ENCODE measurements at regions not wholly inside any gene's neighbourhood (a gene's known extent, or its start where the extent isn't known, plus 50 kb on each side); places are given as distances from the start of the nearest gene placed in this dataset.
A peak's percentile ranks its signal among the peaks of the same experiment; 100 is the strongest.

DNA sequence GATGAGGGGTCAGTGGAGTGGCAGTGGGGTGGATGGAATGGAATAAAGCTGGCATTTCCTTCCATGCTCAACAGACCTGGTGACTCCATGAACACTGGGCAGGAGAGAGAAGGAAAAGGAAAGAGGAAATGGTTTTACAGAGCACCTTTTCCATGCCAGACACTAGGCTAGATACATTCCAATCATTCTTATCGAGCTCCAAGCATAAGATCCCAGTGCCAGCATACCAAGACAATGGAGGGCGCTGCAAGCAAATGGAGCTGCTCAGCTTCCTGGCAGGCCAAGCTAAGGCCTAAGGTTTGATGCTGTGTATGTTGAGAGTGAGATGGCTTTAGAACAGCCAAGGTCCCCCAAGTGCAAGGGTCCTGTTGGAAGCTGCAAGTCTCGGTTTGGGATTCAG is 113.2 kb downstream of the HSPH1 start:
- DNase-seq = peak; percentile 26

DNA sequence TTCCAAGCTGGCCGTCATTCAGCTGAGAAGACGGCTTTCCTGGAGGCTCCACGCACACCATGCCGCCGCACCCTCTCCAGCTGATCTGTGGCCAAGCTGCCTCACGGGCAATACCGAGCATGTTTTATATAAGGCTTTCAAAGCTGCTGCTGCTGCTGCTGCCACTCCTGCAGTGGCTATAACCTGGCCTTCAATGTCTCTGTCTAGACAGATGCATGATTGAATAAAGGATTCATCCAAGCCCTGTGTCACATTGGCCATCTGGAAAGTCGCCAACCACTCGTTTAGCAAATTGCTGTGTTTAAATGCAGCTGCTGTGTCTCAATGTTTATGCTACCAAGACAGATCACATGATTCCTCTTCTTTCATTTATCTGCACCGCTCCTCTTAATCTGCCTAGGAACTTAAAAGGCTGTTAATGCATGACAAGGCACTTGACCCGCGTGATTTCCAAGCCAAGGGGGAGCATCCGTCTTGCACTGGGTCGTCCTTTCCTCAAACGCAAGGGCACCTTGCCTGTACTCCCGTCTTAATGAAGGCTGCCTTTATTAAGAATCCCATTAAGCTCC is 114.3 kb downstream of the TEX26 start:
- no peak for DNase-seq

DNA sequence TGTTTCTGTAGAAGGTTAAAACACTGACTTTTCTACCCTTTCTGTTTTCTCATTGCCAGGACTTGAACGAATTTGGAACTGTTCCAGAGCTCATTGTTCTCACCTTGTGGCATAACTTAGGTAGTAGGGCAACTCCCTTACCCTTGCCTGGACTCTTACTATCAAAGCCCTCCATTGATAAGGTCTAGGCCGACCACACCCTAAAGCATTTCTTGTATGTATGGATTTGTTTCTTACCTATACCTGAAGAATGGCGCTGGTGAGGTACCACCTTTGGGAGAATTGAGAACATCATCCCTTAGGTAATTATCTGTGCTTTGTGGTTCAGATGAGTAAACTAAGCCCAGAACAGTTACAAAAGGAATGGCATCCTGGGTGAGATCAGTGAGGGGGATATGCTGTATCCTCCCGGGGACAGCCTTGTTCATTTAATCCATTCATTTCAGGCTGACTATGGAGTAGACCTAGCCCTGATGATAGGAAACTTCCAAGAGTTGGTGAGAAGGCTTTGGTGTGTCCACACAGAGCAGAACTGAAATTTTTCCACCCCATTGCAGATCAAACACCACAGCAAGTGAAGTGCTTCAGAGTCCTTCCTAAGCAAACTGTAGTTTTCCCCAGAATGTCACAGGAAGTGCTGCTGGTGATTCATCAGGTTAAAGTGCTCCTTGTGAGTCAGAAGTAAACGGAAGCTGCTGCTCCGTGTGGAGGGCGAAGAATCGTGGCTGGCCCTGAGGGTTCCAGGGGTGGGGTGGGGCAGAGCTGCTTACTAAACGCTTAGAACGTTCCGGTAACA is 113.0 kb downstream of the TEX26 start:
- DNase-seq = peak; percentile 89

DNA sequence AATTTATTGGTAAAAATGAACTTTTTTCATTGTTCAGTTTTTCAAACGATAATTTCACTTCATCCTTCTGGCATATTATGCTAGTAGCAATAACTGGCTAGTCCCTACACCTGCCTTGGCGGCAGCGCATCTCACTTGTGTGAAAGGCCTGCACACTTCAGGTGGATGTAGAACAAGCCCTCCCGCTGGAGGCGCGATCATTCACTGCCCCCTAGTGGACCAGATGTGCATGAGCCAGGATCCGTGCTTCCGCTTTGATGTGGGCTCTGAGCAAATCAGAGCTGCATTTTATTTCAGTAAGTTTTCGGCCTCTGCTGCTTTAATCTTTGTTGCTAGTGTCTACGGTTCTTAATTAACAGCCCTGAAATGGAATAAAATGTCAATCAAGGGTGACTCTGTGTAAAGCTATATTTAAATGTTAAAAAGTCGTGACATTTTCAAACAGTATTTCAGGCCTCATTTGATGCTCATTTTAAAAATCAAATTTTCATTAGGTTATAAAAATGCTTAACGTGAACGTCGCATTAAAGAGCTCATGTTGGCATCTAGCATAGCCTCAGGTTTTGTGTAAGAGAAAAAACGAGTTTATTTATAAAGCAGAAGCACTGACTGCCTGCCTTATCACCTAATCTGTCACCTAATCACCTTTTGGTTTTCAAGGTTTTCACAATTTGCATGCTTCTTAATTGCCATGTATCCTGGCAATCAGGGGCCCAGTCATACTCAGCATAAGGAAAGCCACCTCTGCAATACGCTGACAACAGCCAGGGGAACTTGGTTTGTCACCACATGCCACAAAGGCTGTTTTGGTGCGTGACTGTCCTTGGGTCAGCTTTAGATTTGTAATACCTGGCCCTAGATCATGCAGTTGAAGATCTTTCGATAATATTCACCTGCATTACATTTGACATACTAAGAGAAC is 112.2 kb downstream of the TEX26 start:
- DNase-seq = peak; percentile 81

DNA sequence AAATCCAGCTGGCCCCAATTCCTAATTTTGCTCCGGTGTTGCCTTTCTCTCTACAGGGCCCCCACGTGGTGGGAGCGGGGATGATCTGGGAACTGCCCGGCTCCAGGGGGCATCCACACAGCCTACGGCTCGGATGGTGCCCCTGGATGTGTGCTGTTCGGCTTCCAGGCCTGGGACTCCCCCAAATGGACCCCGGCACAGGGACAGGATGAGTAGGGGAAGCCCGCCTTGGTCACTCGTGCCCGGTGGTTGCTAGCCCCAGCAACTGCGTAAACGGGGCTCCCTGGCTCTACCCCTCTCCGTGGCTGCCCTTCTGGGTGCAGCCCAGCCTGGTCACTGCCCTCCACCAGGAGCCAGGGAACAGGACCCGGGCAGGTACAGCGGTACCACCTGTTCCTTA is 111.5 kb downstream of the TEX26 start:
- DNase-seq = no peak

DNA sequence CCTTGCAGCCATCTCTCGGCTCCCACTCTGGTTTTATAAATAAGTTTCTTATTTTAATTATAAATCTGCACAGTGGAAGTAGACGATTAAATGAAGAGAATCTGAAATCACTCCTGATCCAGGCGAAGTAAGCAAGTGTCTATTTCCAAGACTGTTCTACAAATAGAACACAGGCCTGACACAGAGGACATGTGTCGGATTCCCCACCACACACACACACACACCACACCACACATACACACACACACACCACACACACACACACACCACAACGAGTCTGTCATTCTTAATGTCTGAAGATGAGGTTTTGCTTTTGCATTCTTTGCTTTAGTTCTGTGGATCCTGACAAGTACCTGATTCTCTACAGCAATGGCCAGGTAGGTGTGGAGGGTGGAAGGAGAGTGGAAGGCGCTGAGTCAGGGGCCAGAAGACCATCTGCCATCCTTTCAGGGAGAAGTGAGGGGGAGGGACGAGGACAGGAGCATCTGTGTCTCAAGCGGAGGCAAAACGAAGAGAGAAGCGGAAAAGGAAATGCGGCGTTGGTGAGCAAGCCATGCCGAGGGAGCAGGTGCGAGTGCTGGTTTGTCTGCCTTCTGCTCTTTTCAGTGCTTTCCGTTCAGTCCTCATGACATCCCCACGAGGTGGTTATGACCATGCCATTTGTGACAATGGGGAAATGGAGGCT is 110.2 kb downstream of the TEX26 start:
- no peak for DNase-seq

DNA sequence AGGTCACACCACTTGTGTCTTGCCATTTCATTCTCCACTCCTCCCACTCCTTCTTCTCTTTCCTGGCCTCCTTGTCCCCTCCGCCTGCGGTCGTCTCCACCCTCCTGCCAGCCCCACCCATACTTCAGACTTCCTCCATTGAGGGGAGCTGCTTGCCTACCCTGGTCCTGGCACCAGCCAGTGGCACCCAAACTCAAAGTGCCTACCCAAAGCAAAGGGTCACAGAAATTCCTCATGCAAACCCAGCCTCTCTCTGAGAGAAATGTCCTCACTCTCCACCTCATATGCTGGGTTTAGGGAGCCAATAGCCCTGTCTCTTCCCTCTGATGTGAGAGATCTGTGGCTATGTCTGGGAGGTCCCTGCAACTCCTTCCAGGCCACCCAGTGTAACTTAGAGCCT is 109.6 kb downstream of the TEX26 start:
- no peak for DNase-seq

DNA sequence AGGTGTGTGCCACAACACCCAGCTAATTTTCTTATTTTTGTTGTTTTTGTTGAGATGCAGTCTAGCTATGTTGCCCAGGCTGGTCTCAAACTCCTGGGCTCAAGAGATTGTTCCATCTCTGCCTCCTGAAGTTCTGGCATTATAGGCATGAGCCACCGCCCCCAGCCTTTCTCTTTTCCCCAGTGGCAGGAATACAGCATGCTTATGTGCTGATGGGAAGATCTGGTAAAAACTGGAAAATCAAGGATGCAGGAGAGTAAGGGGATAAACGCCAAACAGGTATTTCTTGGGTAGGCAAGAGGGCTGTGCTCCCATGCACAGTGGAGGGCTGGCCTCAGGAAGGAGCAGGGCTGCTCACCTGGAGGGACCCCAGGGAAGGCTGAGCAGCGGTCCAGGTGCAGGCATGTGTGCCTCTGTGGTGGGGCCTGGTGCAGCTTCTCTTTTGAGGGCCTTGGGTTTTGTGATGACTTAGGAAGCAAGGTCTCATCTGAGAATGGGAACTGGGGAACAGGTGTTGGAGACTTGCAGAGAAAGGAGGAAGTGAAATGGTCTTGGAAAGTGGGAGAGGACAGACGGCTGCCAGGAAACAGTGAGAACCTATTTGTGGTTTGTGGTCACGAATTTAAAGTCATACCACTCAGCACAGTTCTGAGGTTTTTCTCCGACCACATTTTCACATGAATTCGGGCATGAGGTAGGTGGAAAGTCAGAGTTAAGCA is 106.5 kb downstream of the TEX26 start:
- DNase-seq = peak; percentile 35

DNA sequence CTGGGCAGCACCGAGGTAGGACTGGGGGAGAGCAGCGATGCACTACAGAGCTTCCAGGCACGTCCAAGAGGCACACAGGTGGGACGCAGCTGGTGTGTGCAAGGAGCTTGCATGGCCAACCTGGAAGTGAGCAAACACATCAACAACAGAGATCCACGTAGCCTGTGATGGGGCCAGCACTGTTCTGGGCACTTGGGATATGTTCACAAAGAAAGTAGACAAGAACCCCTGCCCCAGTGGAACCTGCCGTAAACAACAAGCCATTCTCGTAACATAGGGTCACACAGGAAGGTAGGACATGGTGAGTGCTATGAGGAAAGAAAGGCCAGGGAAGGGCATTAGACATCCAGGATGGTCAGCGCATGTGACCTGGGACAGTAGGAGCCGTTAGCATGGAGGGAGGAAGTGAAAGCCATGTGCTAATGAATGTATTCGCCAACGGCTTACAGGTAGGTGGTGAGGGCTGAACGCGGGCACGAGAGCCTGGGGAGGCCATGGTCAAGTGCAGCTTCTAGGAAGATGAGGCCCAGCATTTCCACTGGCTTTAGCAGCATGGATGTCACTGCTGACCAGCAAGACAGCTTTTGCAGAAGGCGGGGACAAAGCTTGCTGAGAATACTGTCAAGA is 105.5 kb downstream of the TEX26 start:
- DNase-seq = no peak

DNA sequence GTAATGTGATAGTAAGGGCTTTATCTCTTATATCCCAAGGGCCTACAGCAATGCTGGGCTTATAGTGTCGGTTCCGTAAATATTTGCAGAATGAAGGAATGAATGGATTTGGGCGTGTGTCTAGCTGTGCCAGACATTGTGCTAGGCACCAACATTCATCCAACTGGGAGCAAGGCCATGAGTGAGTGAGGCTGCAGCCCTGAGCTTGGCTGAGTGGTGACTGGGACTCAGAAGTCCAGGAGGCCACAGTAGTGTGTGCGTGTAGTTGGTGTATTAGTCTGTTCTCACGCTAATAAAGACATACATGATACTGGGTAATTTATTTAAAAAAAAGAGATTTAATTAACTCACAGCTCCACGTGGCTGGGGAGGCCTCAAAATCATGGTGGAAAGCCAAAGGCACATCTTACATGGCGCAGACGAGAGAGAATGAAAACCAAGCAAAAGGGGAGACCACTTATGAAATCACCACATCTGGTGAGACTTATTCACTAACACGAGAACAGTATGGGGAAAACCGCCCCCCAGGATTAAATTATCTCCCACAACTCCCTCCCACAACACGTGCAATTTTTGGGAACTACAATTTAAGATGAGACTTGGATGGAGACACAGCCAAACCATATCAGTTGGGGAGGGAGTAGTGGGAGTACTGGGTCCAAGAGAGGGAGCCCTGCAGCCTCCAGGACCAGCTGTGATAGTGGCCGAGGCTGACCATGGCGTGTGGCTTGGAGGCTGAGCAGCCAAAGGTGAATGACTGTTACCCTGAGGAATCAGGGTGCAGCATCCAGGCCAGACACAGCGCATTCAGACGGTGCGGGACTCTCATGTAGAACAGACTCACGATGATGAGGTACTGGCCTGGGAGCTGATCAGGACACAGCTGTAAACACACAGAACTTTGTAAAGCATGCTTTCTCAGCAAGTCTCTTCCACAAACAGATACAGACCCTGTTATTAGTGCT is 104.6 kb downstream of the TEX26 start:
- no peak for DNase-seq

DNA sequence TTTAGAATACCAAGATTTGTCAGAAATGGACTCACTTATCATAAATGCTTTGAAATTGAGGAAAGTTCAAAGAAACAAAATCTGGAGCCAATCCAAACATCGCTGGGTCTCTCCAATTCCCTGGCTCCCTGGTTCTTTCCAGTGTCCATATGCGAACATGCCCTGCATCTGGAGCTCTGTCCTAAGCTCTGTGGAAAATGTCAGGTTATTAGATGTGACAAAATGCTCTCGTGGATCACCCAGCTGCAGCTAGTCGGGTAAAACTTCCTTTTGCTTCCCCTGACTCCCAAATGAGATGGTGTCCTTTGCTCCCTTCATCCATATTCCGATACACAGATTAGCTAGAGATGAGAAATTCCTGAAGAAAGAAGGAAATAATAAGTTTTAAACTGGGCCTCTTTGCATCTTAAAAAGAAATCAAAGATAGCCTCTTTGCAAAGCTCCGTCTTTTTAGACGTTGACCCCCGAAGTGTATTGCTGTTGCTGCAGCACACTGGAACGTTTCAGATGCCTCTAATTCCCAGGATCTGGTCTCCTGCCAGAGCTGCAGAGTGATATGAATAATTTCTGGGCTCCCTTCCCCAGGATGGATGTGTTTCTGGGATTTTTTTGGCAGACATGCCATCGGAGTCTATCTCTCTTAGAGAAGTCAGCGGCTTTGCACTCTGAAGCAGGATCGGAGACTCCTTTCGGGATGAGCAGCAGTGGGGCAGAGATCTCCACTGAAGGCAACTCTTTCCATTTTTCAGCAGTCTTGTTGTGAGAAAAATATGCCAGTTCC is 102.9 kb downstream of the TEX26 start:
- DNase-seq = peak; percentile 66

DNA sequence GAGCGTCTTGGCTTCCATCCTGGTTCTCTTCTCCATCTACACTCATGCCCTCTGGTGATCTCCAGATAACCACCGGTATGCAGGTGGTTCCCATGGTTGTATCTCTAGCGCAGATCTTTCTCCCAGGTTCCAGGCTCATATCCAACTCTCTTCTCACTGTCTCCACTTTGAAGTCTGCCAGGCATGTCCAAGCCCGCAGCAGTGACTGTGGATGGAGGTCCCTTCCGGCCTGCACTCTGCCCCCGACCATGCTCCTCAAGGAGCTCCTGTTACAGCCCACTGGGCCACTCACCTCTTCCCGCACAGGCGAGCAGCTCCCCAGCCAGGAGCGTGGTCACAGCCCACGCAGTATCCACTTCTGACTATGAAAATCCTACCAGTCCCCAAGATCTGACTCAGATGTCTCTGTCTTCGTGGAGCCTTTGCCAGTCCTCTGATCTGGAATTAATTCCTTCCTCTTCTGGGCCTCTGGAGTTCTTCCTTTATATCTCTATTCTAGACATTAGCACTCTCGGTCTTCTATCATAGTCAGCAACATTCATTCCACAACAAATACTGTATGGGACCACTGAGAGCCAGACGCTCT is 100.2 kb downstream of the TEX26 start:
- no peak for DNase-seq

DNA sequence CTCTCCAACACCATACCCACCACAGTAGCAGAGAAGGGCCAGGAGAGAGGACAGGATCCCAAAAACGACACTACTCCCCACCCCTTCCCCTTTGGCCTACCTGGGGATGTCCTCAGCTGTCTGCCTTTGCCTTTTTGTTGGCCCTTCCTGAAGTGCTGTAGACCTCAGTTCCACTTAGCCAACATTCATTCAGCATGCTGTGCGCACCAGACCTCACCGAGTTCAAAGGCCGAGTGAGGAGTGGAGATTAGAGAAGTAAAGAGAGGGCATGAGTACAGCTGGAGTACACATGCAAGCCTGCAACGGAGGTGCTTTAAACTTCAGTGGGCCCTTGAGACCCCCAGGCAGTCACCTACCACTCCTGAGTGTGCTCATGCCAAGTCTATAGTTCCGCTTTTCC is 99.0 kb downstream of the TEX26 start:
- no peak for DNase-seq

DNA sequence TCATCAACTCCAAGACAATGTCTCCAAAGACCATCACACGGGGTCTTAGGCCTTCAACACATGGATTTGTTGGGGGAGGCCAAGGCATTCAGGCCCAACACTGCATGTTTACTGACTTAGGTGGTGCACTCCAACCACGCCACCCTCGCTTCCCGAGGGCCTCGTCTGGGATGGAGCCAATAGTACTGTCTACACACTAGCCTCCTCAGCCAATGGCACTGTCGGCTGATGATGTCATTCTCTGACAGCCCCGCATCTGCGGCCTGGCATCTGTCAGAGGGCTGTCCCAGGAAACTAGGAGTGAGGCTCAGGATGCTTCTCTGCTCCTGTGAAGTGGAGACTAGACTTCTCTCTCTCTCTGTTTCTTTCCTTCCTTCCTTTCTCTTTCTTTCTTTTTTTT is 96.6 kb downstream of the TEX26 start:
- DNase-seq = no peak

DNA sequence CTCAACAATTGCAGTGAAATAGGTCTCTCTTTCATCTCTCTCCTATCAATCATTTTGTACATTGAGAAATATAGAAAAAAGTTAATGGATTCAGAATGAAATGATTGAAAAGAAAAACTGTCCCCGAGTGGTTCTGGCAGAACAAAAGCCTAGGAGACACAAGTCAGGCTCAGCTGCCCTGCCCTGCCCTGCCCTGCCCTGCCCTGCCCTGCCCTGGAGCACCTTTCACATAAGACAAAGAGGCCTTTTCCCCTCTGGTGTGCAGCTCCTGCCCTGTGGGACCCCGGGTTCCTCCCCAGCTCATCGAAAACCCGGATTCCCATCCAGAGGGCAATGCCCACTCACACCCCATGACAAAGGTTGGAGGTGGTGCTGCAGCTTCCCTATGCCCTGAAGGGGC is 94.7 kb downstream of the TEX26 start:
- no peak for DNase-seq

Measured in fibroblast of skin of scalp (primary cell).